ENCODE measurements at regions not wholly inside any gene's neighbourhood (a gene's known extent, or its start where the extent isn't known, plus 50 kb on each side); places are given as distances from the start of the nearest gene placed in this dataset.

DNA sequence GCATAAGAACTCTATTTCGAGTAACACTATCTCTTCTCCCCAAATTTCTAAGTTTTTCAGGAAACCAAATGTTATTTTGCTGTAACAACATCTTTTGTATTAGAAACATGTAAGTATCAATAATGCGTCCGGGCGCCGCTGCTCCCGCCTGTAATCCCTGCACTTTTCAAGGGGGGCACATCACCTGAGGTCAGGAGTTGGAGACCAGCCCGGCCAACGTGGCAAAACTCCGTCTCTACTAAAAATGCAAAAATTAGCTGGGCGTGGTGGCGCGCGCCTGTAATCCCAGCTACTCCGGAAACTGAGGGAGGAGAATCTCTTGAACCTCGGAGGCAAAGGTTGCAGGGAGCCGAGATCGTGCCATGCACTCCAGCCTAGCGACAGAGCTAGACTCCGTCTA, 881.1 kb upstream of the NUDT12 start:
- no peaks in the 10 kb centered on the region for H3K9me3 ChIP-seq (ENCODE audit: control insufficient read depth, low read depth, low read length)
- no peak overlapping the region for H3K27ac ChIP-seq (ENCODE audit: control insufficient read depth, insufficient read depth, low read length)
- DNase-seq (ENCODE audit: low read depth, low spot score): no peak
- dilution Hi-C loops (cut with MboI; ENCODE audit: extremely low pct_ligation_motif_present, low sequenced_read_pairs): no loop called here
- no peaks in the 10 kb centered on the region for H3K9me1 ChIP-seq (ENCODE audit: control insufficient read depth, extremely low read depth, insufficient read depth, low read length)
- no peaks in the 10 kb centered on the region for H4K20me1 ChIP-seq (ENCODE audit: control insufficient read depth, extremely low read depth, insufficient read depth, low read length)
- no peak overlapping the region for H3K4me3 ChIP-seq (ENCODE audit: control insufficient read depth in 2 of 3, extremely low read depth in 1 of 3, insufficient read depth in 2 of 3, low read depth in 1 of 3, low read length in 3 of 3)
- no peak overlapping the region for H3K9ac ChIP-seq (ENCODE audit: control insufficient read depth, extremely low read depth, insufficient read depth, low read length)
- no peaks in the 10 kb centered on the region for H3K79me2 ChIP-seq (ENCODE audit: control insufficient read depth, insufficient read depth, low read length)
- no peaks in the 10 kb centered on the region for H3K36me3 ChIP-seq (ENCODE audit: control insufficient read depth in 2 of 2, extremely low read depth in 1 of 2, insufficient read depth in 2 of 2, low read length in 2 of 2)
- no peaks in the 10 kb centered on the region for H3K4me1 ChIP-seq (ENCODE audit: control insufficient read depth, extremely low read depth, insufficient read depth, low read length)
- no peak overlapping the region for H3K4me2 ChIP-seq (ENCODE audit: control insufficient read depth, extremely low read depth, insufficient read depth, low read depth, low read length)
- TF ChIP-seq EZH2 (IDR thresholded peaks at IDR 0.05; ENCODE audit: low read length): no peak
- TF ChIP-seq, protein P1, sequence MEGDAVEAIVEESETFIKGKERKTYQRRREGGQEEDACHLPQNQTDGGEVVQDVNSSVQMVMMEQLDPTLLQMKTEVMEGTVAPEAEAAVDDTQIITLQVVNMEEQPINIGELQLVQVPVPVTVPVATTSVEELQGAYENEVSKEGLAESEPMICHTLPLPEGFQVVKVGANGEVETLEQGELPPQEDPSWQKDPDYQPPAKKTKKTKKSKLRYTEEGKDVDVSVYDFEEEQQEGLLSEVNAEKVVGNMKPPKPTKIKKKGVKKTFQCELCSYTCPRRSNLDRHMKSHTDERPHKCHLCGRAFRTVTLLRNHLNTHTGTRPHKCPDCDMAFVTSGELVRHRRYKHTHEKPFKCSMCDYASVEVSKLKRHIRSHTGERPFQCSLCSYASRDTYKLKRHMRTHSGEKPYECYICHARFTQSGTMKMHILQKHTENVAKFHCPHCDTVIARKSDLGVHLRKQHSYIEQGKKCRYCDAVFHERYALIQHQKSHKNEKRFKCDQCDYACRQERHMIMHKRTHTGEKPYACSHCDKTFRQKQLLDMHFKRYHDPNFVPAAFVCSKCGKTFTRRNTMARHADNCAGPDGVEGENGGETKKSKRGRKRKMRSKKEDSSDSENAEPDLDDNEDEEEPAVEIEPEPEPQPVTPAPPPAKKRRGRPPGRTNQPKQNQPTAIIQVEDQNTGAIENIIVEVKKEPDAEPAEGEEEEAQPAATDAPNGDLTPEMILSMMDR (optimal IDR thresholded peaks at IDR 0.05 in 1 of 3, IDR thresholded peaks at IDR 0.05 in 1 of 3, conservative IDR thresholded peaks at IDR 0.05 in 1 of 3; ENCODE audit: extremely low read depth in 1 of 3, insufficient read depth in 2 of 3, low read length in 3 of 3): no peak
- no peaks in the 10 kb centered on the region for H3K27me3 ChIP-seq (ENCODE audit: control insufficient read depth, extremely low read depth, insufficient read depth, low read length)
- FAIRE-seq: no peak
- no peak overlapping the region for H2AFZ ChIP-seq (ENCODE audit: control insufficient read depth, low read length)

DNA sequence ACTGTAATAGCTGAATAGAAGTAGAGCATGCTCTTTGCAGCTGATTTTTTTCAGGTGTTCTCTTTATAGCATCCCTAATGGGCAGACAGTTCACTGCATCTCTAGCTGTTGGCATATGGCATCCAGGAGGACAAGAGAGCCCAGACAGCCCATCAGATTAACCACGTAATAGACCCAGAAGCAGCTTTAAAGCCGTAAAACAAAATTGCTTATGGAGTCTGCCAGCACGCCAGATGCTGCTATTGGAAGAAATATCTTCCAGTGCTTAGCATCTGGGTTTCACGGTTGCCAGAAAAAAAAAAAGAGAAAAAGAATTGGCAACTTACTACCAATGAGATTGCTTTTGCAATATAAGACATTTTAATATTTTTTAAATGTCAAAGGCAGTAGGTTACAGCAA, 869.4 kb upstream of the NUDT12 start:
- Histone ChIP-seq H3K27me3 (ENCODE audit: control insufficient read depth, extremely low read depth, insufficient read depth, low read length) (no peaks in the 10 kb centered on the region), H3K9me3 (ENCODE audit: control insufficient read depth, low read depth, low read length) (no peaks in the 10 kb centered on the region), H2AFZ (ENCODE audit: control insufficient read depth, low read length) (no peak overlapping the region), H3K4me3 (ENCODE audit: control insufficient read depth in 2 of 3, extremely low read depth in 1 of 3, insufficient read depth in 2 of 3, low read depth in 1 of 3, low read length in 3 of 3) (no peak overlapping the region), H3K79me2 (ENCODE audit: control insufficient read depth, insufficient read depth, low read length) (no peaks in the 10 kb centered on the region), H3K9me1 (ENCODE audit: control insufficient read depth, extremely low read depth, insufficient read depth, low read length) (no peaks in the 10 kb centered on the region), H3K4me1 (ENCODE audit: control insufficient read depth, extremely low read depth, insufficient read depth, low read length) (no peaks in the 10 kb centered on the region), H3K36me3 (ENCODE audit: control insufficient read depth in 2 of 2, extremely low read depth in 1 of 2, insufficient read depth in 2 of 2, low read length in 2 of 2) (no peaks in the 10 kb centered on the region), H3K27ac (ENCODE audit: control insufficient read depth, insufficient read depth, low read length) (no peak overlapping the region), H3K4me2 (ENCODE audit: control insufficient read depth, extremely low read depth, insufficient read depth, low read depth, low read length) (no peak overlapping the region), H3K9ac (ENCODE audit: control insufficient read depth, extremely low read depth, insufficient read depth, low read length) (no peak overlapping the region), H4K20me1 (ENCODE audit: control insufficient read depth, extremely low read depth, insufficient read depth, low read length) (no peaks in the 10 kb centered on the region)
- dilution Hi-C loops (cut with MboI; ENCODE audit: extremely low pct_ligation_motif_present, low sequenced_read_pairs): no loop called here
- TF ChIP-seq, protein P1 (optimal IDR thresholded peaks at IDR 0.05 in 1 of 3, IDR thresholded peaks at IDR 0.05 in 1 of 3, conservative IDR thresholded peaks at IDR 0.05 in 1 of 3; ENCODE audit: extremely low read depth in 1 of 3, insufficient read depth in 2 of 3, low read length in 3 of 3): no peak
- TF ChIP-seq EZH2 (IDR thresholded peaks at IDR 0.05; ENCODE audit: low read length): no peak
- no peak for FAIRE-seq
- no peak for DNase-seq (ENCODE audit: low read depth, low spot score)
